NCI-H1930 (cell line): ENCODE measurements at regions not wholly inside any gene's neighbourhood (a gene's known extent, or its start where the extent isn't known, plus 50 kb on each side); places are given as distances from the start of the nearest gene placed in this dataset.
"Not testable (repeated sequence)": the region's sequence is repeated elsewhere in the genome, so short reads cannot be mapped to it uniquely, and the experiment has no call there.

Source experiments
- DNase-seq, 2 experiments: peaks; one replicate each; lab custom pipeline; 2025; lab: John Stamatoyannopoulos, UW

DNA sequence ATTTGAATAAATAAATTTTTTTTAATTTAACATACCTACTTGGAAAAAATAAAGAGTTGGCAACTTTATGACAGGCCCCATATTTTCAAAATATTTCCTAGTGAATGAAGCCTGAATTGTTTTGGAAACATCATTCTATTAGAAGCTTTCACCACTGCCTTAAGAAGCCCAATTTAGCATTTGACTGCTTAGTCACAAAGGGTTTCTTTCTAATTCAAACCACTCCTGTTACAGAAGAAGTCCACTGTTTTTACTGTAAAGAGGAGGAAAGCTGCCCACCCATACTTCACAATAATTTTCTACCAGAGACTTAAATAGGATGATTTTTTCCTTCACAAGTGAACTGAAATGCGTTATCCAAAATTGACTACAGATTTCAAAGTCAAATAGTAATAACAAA is 534.6 kb upstream of the PTBP2 start:
- no peak for DNase-seq

DNA sequence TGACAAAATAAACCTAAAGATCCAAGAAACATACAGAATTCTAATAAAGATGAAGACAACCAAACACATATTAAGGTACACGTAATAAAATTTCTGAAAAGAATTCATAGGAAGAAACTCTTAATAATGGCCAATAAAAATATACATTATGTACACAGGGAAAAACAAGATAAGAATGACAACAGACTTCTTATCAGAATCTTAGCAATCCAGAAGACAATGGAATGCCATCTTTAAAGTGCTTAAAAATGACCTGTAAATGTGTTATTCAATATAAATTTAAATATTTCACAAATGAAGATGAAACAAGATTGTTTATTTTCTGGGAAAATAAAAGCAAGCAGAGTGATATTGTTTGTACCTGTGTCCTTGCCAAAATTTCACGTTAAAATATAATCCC is 530.4 kb upstream of the PTBP2 start:
- no peak for DNase-seq

DNA sequence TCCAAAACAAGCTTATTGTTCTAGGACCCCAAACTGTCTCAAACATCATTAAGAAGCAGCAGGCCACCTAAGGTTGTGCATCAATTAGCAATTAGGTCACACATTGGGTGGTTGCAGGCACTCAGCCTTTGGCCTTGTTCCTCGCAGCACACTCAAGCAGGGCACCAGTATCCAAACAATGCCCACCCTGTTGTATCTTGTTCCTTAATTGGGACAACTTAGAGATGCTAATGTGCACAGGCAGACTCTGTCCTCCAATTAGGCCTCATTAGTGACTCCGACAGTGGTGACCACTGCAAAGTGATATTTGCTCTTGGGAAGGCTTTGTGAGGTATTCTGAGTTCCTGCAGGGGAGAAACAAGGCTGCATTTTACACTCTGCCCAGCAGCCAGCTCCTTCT is 515.1 kb upstream of the PTBP2 start:
- DNase-seq: no peak

DNA sequence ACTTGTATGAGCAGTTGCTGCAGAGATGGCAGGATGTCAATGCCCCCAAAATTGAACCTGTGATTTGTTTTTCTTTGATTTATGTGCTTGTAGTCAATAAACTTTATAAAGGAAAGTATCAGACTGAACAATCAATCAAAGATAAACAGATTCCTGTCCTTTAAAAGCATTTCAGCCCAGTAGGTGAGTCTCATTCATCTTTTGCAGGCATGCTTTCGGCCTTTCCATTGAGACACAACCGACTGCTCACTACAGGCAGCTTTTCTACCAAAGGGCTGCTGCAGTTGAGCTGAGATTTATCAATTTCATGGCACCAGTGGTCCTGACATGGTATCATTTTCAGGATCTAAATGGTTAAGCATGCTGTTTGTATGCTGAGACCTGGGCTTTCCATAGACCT is 513.6 kb upstream of the PTBP2 start:
- DNase-seq: no peak

DNA sequence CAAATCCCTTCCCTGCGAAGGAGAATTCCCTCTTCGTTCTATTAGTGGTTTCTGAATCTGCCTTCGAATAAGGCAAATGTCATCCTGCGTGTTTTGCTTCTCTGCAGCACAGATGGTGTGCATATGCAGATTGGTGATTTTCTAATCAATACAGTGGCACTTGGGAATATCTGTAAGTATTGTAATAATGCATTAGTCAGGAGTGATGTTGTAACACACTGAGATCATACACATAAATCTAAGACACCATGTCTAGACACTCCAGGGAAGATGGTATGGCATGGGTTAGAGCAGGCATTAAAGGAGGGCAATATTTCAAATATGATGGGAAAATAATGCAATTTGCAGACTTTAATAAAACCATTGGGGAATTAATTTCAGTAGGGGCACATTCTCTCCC is 513.2 kb upstream of the PTBP2 start:
- no peak for DNase-seq

DNA sequence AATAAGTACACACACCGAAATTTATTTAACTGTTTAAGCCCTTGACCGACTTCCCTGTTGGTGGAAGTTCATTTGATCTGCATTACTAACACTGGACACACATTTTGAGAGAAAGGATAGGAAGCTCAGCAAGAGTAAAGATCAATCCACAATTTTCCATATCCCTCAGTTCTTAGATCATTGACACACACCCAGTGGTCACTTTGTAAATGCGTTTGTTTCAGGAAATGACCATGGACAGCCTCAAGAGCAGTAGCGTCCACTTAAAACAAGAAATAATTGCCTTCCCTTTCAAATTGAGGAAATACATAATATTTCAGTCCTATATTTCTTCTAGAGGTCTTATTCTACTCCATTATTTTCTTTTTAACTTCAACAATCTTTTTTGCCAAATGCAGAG is 511.5 kb upstream of the PTBP2 start:
- no peak for DNase-seq

DNA sequence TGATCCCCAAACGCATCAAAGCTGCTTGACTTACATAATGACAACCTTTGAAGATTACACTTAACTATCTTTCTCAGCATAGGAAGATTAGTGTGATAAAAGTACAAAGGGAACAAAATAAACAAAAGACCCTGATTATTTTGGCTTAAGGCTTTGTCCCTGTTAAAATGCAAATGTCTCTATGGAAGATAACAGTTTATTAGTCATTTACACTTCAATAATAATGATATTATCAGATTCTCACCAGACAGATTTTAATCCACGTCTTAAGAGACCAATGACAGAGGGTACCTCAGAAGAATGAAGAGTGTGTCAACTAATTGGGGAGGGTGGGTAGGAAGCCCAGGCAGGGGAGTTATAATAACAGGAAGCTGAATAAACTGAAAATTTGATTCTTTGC is 510.4 kb upstream of the PTBP2 start:
- DNase-seq: no peak

DNA sequence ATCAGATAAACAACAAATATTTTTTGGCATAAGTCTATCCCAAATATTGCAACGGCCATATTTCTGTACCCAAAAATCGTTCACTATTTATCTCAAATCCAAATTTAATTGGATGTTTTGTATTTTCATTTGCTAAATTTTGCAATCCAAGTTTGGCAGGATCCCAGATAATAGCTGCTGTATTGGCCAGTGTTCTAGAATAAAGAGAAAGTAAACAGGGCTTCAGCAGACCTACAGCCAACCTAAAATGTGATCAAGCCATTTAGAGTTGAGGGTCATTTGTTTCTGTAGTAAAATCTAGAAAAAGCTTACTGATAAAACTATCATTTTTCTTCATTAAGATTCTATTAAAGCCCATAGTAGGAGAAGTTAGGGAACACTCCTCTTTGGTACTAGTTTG is 506.6 kb upstream of the PTBP2 start:
- no peak for DNase-seq

DNA sequence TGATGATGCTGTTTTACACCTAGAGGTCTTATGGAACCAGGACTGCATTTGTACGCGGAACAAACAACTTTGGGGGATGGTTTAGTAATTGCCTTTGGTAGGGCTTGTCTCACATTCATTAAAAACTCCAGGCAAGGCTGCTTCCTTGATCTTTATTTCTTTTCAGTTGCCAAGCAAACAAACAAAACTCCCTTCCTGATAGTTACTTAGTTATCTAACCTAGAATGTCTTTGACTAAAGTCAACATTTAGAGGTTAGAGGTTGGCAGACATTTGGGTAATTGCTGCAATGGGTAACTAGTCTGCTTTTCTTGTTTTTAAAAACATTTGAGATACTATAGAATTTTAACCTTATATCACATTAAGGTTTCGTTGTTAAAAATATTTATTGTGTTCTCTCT is 500.9 kb upstream of the PTBP2 start:
- DNase-seq: no peak

DNA sequence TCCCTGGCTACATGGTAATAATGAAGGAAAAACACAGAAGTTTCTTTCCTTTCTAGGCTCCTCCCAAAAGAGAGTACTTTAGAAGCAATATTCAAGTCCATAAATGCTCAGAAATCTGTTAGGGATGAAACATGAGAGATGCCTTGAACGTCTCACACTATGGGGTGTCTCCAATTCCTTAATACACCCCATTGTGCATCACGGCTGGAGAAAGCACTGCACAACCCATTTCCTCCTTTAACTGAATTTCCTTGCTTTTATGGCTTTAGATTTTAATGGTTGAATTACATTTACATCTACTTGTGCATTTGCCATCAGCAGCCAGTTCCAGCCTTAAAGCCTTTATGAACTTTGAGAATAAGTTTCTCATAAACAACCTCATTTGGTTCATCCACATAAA is 498.9 kb upstream of the PTBP2 start:
- no peak for DNase-seq

DNA sequence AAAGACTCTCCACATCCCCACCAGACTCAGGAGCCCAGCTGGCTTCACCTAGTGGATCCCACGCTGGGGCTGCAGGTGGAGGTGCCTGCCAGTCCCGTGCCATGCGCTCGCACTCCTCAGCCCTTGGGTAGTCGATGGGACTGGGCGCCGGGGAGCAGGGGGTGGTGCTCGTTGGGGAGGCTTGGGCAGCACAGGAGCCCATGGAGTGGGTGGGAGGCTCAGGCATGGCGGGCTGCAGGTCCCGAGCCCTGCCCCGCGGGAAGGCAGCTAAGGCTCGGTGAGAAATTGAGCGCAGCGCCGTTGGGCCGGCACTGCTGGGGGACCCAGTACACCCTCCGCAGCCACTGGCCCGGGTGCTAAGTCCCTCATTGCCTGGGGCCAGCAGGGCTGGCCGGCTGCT is 497.4 kb upstream of the PTBP2 start:
- DNase-seq: not testable (repeated sequence)

DNA sequence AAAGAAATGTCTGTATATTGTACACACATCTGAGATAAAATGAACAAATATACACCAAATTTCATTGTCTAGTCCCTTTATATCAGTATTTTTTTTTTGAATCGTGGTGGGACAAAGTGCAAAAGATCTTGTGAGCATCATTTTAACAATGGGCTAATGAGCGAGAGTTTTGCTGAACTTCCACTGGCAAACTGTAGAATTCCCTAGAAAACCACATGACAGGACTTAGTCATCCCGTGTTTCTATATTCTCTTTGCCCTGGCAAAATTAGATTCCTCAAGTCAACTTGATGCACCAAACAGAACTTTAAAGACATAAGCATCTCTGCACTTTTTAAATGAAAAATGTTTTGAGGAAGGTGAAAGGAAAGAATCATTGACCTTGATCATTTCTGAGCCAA is 488.2 kb upstream of the PTBP2 start:
- DNase-seq: no peak

DNA sequence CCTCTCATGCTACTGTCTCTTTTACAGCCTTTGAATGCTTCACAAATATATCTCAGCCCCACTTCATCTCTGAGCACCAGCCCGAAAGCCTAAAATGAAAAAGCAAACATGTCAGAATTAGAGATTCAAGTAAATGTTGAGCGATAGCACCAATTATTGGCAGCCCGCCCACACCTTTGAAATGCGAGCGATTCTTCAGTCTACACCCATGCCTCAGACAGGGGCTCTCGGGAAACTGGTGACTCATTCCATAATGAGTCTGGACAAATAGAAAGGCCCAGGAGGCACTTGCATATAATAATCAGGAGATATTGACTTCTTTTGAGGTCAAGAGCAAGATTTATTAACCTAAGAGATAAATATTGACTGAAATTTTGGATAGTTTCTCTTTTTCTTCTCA is 487.3 kb upstream of the PTBP2 start:
- peak; percentile 44 to 87 for DNase-seq

DNA sequence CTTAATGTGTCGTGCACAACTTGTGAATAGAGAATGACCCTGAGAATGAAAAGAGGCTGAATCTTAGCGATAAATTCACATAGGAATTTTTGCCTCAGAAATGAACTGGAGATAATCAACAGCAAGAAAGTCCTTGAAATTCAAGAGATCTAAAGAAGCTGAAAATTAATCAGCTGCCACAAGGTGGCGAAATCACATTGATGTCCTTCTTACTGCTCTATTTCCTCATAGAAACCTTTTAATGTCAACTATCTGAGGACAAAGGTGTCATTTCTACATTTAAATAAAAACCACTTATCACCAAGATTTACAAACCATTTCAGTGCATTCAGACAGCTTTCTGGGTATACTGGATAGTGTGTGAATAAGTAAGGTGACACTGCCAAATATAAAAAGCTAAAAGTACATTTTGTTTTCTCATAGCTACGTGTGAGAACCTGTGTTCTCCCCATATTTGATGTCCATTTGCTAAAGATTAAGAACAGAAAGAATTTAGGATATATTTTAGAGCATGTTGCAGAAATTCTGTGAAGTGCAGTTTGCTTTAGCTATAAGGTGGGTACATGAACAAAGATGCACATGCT is 485.3 kb upstream of the PTBP2 start:
- peak; percentile 1 to 20 for DNase-seq

DNA sequence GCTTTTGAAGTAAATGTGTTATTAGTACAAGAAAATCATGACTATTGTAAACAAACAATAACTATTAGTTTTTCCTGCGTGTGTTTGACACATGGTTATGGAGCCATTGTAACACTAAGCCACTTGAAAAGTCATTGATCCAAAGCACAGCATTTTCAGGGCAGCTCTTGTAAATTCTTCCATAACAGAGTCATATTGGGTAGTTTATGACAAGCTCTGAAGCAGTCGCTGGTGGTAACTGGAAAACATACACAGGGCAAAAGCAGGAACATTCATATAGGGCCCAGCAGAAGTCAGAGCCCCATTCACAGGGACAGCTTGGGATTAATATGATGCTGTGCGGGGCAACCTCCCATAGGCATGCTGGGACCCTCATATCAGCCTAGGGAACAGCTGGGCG is 483.2 kb upstream of the PTBP2 start:
- no peak for DNase-seq

DNA sequence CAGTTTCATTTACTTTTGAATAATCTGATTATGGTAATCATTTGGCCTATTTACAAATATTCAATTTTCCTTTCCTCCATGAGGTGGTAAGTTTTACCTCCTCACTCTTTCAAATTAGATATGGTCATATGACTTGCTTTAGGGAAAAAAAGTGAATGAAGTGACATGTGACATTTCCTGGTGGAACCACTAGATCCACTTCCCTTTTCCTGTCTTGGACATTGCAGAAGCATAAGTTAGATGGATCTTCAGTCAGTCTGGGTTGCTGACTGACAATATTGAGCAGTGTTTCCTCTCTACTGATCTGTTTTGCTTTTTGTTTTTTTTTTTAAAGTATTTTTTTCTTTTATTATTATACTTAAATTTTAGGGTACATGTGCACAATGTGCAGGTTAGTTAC is 481.1 kb upstream of the PTBP2 start:
- DNase-seq: no peak

DNA sequence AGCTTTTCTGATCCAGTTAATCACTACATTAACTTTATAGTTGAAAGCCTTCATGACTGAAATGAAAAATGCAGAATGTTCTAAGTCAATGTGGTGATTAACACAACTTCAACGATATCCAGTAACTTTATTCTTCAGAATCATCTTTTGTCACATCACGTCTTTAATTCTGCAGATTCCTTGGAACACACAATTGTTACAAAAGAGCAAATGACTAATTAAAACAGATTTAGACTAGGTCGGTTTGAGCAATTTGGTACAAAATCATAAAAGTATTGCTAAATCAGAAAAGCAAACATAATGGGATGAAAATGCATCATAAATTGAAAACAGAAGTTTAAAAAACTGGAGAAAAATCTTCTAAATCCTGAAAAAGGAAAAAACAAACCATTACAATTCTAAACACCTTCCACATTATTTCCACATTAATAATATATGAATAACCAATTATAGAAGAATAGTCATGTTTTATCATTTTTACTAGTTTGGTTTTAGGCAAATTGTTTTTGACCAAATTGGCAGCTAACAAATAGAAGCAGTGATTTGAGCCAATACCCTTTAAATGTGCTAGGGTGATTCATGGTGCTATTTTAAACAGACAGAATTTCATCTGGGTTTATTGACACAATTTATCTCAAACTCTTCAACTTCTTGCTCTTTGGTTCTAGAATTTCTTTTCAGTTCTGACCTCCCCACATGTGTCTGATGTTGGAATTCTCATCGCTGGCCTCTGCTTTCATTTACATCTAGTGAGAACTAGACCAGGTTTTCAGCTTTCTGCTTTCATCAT is 468.1 kb upstream of the PTBP2 start:
- DNase-seq: no peak

DNA sequence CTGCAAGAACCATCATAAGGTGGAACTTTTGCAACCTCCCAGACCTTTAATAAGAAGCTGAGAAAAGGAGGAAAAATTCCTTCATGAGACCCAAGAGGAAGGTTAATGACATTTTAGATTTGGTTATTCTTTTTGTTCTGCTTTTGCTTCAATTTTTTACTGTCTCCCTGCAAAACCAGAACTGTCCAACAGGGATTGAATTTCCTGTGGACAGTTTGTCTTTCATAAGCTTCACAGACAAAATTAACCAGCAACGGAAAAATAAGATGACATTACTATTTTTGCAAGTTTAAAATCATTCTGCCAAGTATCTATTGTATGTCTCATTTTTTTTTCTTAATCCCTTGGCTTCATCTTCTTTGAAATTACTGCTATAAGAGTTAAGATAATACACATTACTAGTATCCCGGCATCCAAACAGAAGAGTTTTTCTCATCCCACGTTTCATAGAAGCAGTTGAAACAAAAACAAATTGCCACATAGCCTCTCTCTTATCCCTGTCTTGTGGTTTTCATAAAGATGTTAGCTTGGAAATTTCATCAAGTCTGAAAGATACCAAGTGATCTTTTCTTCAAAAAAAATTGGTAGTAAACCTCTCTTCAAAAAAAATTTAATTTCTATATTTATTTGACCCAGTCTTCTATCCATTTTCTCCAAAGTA is 465.3 kb upstream of the PTBP2 start:
- no peak for DNase-seq

DNA sequence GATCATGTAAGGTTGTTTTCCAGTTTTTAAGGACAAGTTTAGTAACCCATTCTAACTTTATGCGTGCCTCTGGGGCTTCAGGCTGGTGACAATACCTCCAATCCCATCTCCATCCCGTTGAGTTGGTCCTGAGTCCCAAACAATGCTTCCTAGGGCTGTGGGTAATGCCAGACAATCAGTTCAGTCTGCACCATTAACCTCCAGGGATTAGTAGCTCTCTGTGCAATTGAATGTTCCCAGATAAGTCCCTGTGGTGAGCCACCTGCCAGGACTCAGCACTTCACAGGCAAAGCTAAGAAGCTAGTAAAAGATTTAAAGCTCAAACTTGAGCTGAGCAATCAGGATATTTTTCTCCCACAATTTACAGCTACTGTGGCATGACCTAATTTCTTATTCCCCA is 462.2 kb upstream of the PTBP2 start:
- no peak for DNase-seq

DNA sequence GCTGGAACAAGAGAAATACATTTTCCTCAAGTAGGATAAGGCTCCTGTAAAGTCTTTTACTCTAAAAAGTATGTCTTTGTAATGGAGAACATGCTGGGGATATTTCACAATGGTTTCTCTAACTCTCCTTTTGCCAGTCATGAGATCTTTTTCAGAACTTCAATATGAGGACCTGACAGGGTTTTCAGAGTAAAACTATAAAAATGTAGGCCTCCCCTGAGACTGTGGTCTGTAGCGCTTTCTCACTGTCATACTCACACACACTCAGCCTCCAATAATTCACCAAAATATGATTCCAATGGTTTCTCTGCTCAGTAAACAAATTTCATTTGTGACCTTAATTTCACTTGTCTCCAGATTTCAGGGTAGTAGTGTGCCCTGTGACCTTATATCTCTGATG is 440.1 kb upstream of the PTBP2 start:
- DNase-seq: no peak

DNA sequence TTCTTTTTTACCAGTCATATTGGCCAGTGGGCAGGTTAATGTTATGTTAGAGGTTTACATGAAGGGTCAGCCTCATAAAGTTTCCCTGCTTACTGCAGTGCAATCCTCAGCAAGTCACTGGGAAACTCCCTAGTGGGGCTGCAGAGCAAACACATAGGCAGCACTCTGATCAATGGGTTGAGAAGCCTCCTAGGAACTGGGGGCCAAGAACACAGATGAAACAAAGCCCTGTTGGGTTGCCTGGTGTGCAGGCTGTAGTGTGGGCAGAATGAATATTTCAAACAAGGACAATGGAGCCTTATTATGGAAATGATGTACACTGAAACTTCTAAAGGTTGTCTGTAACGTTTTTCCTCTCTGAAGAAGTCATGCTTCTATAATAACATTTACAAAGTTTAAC is 431.6 kb upstream of the PTBP2 start:
- no peak for DNase-seq

DNA sequence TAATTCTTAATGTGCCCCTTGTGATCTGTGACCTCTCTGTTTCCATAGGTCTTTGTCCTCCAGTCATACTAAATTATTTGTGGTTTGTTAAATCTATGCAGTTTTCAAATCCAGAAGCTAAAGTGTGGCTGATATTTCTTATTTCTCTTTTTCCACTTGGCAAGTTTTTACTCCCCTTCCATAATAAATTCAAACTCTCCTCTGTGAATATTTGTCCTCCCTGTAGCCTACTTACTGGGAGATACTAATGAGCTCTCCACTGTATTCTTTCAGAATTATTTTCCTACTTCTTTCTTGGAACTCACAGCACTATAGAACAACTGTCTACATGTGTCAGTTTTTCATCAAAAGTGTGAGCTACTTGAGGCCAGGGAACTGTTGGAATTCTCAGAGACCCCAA is 430.8 kb upstream of the PTBP2 start:
- DNase-seq: no peak

DNA sequence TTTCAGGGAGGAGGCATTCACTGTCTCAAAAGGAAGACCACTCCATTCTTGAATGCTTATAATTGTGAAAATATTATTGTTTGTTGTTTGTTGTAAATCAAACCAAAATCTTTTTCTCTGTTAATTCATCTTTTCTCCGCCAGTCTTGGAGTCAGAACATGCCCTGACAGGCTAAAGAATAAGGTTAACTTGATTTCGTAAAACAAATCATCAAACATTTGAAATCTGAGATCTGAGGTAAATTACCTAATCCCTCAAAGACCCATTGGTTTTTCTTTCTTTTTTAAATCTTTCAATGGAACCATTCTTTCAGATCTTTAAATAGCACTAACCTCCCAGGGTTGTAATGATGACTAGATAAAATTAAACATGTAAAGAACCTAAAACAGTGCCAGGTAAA is 430.1 kb upstream of the PTBP2 start:
- no peak for DNase-seq

DNA sequence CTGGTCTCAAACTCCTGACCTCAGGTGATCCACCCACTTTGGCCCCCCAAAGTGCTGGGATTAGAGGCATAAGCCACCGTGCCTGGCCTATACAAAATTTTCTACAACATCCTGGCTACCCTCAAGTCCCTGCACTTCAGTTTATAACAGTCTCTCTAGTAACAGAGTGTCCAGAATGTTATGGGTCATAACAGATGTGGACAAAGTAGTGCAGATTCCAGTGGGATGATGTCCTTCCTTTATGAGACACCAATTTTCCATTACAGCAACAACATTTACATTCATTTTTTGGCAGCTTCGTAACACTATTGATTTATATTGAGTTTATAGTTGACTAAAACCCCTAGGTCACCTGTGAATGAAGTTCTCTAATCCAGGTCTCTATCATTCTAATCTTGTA is 429.4 kb upstream of the PTBP2 start:
- DNase-seq: no peak
